NCI-H2171 (cell line): ENCODE measurements at regions not wholly inside any gene's neighbourhood (a gene's known extent, or its start where the extent isn't known, plus 50 kb on each side); places are given as distances from the start of the nearest gene placed in this dataset.

Experiments
- DNase-seq: peaks from one replicate; lab custom pipeline; 2025; lab: John Stamatoyannopoulos, UW

DNA sequence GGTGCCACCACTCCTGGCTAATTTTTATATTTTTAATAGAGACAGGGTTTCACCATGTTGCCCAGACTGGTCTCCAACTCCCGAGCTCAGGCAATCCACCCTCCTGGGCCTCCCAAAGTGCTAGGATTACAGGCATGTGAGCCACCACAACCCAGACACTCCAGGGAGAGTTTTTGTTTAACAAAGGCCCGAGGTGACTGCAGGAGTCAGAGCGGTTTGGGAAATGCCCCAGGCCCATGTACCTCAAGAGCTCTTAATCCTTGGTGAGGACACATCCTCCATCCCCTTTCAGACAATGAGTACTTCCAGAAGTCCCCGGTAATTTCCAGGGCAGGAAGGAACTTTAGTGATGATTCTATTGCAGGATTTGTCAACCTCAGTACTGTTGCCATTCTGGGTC is 176.0 kb downstream of the ESRRB start:
- DNase-seq = no peak

DNA sequence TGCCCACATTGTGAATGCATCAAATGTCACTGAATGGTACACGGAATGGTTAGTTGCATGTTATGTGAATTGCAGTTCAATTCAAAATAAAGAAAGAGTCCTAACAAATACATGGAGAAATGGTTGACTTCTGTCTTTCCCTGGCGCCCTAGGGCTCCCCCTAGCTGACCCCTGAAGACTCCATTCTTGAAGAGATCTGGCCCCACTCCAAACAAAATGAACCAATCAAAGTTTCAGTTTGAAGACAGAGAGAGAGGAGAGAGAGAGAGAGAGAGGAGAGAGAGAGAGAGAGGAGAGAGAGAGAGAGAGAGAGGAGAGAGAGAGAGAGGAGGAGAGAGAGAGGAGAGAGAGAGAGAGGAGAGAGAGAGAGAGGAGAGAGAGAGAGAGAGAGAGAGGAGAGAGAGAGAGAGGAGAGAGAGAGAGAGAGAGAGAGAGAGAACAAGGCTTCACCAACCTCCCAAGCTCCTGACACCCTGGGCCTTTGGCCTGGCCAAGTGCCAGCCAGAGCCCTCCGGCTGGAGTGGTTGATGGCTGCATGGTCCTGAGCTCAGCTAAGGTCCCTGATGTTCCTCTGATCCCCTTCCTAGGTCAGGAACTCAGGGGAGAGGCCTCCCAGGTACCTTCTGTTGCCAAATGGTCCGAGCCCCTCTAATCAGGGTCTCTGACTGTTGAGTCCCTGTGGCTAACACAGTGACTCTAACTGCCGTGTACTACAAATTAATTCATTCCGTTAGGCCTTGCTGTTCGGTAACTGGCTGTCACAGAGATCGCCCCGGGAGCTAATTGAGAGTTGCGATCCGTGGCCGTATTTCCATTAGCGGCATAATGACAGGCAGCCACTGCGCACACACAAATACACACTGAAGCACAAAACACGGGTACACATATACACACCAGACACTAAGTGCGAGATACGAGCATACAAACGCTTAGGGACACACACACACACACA is 188.8 kb downstream of the ESRRB start:
- no peak for DNase-seq

DNA sequence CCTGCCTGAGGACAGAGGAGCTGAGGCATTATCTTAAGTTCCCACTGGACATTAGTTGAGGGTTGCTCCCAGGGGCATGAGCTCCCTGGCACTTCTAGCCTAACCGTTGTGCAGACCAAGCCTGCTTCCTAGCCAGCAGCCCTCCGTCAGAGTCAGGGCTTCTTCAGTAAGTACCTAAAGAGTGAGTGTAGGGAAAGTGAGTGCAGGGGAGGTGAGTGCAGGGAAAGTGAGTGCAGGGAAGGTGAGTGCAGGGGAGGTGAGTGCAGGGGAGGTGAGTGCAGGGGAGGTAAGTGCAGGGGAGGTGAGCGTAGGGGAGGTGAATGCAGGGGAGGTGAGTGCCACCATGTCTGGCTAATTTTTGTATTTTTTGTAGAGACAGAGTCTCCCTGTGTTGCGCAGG is 190.5 kb downstream of the ESRRB start:
- no peak for DNase-seq

DNA sequence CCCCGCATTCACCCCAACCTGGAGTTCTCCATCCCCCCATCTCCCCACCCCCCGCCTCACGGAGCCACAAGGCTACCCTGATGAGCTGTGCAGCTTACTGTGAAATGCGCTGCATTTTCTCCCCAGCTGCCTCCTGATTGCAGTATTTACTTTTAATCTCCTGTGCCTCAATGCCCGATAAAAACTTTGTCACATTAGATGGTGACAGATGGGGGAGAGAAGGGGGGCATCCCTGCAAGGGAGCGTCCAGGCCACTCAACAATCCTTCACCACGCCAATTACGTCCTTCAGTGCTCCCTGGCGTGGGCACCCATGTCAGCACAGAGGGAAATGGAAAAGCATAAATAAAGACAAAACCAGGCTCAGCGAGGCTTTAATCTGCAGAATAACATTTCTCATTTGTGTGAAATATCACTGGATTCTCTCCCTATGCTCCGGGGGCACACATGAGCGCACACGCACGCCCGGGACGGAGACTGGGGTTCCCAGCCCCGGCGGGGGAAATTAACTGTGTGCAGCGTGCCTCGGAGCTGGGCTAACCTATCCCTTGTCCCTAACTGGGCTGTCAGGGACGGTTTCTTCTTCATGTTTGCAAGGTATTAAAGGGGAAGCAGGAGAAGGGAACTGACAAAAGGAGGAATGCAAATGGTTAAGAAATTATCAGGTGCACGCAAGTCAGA is 186.7 kb upstream of the VASH1 start:
- peak; percentile 79 for DNase-seq

DNA sequence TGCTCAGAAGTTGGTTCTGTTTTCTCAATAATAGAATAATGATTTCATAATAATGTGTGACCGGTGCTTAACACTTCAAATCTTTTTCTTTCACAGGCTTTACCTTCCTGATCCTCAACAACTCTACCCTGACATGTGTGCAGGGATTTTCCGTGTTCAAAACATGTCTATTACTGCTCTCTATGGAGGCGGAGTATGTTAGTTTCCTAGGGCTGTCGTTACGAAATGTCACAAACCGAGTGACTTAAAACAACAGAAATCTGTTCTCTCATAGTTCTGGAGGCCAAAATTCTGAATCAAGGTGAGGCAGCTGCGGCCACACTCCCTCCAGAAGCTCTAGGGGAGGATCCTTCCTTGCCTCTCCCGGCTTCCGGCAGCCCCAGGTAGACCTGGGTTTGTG is 186.2 kb upstream of the VASH1 start:
- DNase-seq = no peak

DNA sequence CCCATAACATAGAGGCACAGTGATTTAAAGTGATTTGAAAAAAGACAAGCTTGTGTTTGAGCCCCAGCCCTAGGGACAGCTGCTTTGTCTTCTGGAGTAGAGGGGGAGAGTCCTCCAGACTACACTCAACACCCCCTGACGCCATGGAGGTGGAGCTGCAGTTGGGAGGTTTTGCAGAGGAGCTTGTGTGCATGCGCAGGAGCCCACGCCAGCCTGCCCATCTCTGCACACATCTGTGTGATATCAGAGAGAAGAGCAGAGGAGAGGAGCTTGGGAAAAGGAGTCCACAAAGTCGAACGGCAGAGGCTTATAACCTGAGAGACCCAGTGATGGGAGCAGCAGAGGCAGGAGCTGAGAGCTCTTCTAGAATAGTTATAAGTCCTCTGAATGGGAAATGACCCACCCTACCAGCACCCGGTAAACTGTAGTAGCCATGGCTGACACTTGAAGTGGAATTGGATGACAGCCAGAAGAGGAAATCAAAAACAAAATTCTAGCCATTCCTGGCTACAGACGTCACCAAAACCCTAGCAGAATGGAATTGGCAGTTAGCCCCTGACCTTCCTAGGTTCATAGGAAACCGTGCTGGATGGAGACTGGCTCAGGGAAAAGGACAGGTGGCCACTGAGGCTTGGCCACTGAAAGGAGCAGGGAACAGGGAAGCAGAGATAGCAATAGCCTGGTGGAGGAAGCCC is 185.1 kb upstream of the VASH1 start:
- no peak for DNase-seq

DNA sequence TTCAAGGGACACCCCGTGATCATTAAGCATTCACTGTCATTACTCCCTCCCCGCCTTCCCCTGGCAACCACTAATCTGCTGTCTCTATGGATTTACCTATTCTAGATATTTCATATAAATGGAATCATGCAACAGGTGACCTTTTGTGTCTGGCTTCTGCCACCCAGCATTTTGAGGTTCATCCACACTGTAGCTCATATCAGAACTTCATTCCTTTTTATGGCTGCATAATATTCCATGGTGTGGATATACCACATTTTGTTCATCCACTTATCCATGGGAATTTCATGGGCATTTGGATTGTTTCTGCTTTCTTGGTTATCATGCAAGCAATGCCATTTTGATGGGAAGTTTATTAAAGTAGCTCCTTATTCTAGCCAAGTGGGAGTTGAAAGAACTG is 184.2 kb upstream of the VASH1 start:
- DNase-seq = no peak

DNA sequence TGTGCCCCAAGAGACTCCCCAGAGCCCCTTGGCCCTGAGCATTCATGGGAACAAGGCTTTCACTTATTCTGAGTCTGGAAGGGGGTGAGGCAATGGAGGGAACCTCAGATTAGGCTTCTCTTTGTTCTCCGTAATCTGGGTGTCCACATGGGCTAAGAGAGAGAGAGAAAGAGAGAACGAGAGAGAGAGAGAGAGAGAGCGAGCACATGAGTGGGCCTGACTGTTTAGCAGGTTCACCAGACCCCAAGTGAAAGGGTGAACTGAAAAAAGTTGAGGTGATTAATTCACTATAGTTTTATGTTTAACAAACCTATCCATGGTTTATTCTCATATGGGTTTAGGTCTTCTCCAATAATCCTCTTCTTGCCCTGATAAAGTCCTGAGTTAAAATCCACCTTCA is 183.4 kb upstream of the VASH1 start:
- DNase-seq = no peak

DNA sequence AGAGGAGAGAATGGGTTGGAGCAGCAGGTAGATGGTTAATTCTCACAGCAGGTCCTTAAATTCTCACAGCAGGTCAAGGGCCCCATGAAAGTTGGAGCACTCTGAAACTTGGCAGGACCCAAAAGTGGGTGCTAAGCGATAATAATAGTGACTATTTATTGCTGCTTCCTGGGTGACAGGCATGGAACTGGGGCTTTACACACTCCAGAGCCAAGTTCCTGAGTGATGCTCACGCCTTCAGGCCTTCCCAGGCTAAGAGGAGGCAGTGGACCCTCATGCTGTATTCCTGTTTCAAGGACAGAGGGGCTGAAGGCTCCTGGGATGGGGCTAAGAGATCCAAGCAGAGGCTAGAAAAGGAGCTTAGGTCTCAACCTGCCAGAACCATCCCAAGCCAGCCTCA is 180.9 kb upstream of the VASH1 start:
- no peak for DNase-seq

DNA sequence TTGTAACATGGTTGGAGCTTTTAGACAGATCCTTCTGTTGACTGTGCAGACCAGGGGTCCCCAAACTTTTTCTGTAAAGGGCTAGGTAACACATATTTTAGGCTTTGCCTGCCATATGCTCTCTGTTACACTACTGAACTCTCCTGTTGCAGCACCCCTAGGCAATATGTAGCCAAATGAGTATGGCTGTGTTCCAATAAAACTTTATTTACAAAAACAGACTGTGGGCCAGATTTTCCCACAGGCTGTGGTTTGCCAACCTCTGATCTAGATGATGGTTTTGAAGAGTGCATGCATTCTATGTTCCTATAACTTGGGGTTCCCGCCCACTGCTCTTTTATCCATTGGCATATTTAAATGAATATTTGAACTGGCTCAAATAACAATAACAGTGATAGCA is 180.3 kb upstream of the VASH1 start:
- no peak for DNase-seq

DNA sequence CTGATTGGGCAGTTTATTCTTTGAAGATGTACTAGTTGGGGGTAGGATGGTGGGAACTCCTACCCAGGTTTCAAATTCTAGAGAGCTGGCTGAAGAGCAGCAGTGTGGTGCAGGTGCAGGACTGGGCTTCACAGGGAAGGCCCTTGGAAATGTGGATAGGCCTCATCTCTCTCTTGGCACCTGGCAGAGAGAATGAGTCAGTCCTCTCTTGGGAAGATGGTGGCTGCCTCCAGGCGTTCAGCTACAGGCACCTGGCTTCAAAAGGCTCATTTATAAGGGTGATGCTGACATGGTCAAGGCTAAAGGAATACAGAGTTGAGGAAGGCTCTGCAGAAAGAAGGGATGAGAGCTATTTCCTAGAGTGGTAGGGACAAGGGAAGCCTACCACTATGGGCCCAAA is 179.7 kb upstream of the VASH1 start:
- no peak for DNase-seq

DNA sequence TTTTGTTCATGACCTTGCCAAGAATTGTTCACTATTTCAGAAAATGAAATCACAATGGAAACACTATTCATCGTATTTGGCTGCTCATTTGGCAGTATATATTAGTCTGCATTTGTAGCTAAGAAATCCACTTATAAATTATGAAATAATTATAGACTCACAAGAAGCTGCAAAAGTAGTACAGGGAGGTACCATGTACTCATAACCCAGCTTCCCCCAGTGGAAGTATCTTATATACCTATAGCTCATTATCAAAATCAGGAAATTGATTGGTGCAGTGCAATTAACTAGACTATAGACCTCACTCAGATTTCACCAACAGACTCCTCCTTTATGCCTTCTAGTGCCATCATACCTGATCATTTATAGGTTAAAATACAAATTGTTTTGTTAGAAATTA is 178.8 kb upstream of the VASH1 start:
- DNase-seq = no peak

DNA sequence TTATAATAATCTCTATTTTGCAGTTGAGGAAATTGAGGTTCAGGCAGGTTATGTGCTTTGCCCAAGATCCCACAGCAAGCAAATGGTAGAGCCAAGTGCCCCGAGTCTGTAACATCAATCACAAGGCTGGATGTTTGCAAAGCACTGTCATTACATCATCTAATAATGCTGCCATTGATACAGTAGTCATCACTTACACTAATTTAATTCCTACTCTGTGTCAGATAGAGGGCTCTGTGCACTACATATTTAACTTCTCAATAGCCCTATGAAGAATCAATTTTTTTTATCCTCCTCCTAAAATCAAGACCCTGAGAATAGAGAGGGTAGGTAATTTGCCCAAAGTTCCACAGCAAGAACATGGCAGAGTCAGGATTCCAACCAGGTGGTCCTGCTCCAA is 178.1 kb upstream of the VASH1 start:
- no peak for DNase-seq

DNA sequence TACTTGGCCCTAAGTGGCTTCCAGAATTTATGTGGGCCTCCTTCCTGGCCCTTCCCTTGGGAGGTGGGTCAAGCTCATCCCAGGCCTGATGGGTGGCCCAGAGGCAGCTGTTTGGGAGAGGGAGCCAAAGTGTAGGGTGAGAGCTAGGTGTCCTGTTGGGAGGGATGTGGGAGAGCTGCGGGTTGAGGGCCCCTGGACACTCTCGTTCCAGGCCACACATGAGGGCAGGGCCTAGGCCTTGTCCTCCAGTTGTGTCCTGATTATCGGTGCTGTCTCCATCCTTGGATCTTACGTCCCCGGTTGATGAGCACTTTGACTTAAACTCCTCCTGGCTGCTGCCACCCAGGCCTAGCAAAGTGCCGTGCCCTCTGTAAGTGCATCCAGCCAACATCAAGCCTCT is 177.5 kb upstream of the VASH1 start:
- no peak for DNase-seq

DNA sequence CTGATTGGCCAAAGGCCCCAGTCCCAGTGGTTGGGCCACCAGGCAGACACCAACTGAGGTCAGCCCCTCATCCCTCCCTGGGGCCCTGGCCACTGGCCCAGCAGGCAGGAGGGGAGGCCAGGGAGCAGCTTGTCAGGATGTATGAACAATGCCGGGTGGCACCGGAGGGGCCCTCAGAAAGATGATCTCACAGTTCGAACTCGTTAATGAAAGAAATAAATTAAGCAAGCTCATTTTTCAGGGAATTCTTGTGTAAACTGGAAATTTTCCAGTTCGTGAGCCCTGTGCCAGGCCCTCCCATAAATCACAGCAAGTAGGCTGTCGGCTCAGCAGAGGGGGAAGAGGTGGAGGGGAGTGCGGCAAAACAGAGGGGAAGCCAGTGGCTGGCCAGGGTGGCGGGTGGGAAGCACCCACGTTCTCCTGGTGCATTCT is 177.0 kb upstream of the VASH1 start:
- DNase-seq = peak; percentile 52

DNA sequence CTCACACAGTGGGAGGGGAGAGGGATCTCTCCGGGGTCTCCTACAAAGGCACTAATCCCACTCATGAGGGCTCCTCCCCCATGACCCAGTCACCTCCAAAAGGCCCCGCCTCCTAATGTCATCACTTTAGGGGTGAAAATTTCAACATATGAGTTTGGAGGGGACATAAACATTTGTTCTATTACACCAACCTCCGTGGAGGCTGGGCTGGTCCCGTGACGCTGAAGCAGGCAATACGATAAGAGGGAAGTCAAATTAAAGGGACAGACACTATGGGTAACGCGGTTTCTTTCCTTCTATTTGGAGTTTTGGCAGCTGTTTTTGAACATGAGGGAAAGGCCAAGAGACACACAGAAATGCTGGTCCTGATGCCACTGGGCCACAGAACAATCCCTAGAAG is 175.7 kb upstream of the VASH1 start:
- no peak for DNase-seq

DNA sequence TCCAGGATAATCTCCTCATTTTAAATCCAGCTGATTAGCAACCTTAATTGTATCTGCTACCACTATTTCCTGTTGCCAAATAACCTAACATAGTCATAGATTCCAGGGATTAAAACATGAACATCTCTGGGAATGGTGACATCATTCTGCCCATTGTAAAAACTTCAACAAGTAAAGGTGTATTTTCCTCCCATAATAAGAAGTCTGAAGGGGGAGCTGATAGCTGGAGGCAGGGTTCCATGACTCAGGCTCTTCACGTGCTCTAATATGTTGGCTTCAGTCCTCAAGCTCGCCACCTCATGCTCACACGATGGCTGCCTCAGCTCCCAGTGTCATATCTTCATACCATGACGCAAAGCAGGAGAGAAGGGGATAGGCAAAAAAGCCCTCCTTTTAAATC is 172.0 kb upstream of the VASH1 start:
- no peak for DNase-seq

DNA sequence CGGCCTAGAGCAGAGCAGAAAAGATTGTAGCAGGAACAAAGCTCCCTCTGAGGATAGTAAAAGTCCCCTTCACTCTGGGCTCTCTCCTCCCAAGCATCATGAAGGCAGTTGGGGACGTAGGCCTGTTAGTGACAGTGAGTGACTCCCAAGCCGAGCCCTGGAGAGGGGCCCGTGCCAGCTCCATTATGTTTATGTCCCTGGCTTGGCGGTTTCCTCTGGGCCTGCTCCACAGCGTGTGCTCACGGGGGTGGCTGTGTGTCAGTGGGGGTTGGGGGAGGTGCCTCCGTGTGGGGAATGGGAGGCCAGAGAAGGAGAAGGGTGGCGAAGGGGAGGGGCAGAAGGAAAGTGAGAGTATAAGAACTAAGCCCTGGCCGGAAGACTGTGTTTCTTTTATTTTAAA is 170.0 kb upstream of the VASH1 start:
- DNase-seq = no peak

DNA sequence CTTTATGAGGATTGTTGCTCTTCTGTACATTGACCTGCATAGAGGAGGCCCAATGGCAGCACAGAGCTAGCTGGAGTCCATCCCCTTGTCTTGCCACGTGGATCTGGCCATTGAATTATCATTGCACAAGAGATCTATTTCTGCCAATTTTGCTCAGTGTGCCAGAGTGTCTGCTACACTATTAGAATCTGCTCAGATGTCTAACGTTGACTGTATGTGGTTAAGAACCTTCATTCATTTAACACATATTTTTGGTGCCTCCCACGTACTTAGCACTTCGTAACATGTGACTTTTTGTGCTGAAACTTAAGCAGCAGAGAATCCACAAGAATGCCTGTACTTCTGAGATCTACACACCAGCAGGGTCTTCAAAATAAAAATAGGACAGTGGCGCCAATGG is 166.0 kb upstream of the VASH1 start:
- DNase-seq = no peak

DNA sequence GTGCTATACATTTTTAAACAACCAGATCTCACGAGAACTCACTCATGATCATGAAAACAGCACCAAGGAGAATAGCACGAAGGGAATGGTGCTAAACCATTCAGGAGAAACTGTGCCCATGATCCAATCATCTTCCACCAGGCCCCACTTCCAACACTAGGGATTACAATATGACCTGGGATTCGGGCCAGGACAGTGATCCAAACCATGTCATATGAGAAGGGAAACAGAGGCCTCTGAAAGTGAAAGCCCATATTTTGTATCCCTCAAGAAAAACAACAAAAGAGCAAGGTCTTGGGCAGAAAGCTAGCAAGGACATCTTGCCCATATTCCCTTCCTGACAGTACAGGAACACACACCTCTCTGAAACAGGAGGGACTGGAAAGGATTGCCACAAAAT is 163.9 kb upstream of the VASH1 start:
- no peak for DNase-seq

DNA sequence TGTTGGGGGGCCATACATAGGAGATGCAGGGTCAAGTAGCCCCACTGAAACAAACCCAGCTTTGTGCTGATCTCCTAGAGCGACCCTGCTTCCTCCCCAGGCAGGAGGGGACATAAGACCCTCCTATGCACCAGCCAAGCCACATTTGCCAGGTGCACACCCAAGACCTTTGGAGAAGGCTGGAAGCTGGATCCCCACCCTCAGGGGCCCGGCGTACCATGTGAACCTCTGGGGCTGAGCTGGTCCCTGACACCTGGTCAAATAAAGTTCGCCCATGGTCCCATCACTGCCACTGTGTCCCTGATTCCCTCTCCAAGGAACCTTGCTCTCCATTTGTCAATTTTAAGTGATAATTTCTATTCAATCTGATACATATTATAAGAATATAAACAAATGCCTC is 162.1 kb upstream of the VASH1 start:
- no peak for DNase-seq

DNA sequence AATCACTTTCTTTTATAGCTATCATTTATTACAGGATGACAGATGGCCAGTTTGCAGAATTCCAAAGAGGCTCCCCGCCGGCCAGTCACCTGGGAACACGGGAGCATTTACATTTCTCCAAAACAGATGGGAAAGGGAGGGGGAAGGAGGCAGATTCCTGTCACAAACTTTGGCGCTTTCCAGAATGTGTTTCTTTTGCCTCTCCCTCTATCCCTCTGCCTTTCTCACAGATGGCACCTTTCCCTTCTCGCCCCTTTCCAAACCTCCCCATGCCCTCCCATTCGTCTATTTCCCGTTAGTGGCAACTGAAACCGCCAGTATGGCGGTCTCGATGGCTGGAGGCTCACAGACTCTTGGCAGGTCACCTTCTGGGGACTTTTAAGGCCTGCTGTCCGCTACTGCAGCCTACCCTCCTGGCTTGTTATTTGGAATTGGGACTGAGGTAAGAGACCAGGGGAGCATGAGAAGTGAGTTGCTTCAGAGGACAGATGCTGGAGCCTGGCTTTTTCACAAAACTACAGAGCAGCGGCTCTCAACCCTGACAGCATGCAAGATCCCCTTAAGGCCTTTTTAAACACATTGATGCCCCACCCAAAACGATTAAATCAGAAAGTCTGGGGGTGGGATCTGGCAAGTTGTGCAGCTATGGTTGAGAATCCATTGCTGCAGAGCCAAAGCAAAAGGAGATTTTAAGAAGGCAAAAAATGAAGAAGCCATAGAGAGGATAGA is 161.5 kb upstream of the VASH1 start:
- DNase-seq = peak; percentile 94
